GM18861 (cell line): ENCODE measurements at regions not wholly inside any gene's neighbourhood (a gene's known extent, or its start where the extent isn't known, plus 50 kb on each side); places are given as distances from the start of the nearest gene placed in this dataset.
A peak's percentile ranks its signal among the peaks of the same experiment; 100 is the strongest.

Experiments used
- ATAC-seq: cut with Tn5 transposase; IDR thresholded peaks from one replicate; pipeline ENCODE4 v1.9.1; 2021; ENCODE audit not compliant: unreplicated experiment

- ATAC-seq = no peak
Observed at GRCh38 chrX:87727620-87728019, 210.0 kb downstream of the KLHL4 start.

- no peak for ATAC-seq
Observed at GRCh38 chrX:87728024-87728423, 210.4 kb downstream of the KLHL4 start.

- ATAC-seq = no peak
Observed at GRCh38 chrX:87728459-87728858, 210.9 kb downstream of the KLHL4 start.

GRCh38 chrX:87732133-87732532, 214.5 kb downstream of the KLHL4 start:
- ATAC-seq = no peak

- ATAC-seq = no peak
Observed at GRCh38 chrX:87736576-87736975, 219.0 kb downstream of the KLHL4 start.

GRCh38 chrX:87744391-87744790, 226.8 kb downstream of the KLHL4 start:
- ATAC-seq = no peak

- ATAC-seq = no peak
Observed at GRCh38 chrX:87755493-87755892, 237.9 kb downstream of the KLHL4 start.

- no peak for ATAC-seq
Observed at GRCh38 chrX:87788976-87789375, 271.4 kb downstream of the KLHL4 start.

GRCh38 chrX:87798039-87798438, 280.4 kb downstream of the KLHL4 start:
- no peak for ATAC-seq

GRCh38 chrX:87805829-87806490, 288.4 kb downstream of the KLHL4 start:
- no peak for ATAC-seq

- no peak for ATAC-seq
Observed at GRCh38 chrX:87808576-87809243, 291.1 kb downstream of the KLHL4 start.

- no peak for ATAC-seq
Observed at GRCh38 chrX:87813566-87813965, 296.0 kb downstream of the KLHL4 start.

GRCh38 chrX:87846956-87847355, 329.4 kb downstream of the KLHL4 start:
- ATAC-seq = no peak

GRCh38 chrX:87873347-87873941, 355.8 kb downstream of the KLHL4 start:
- peak; percentile 57 for ATAC-seq

- no peak for ATAC-seq
Observed at GRCh38 chrX:87874043-87874442, 356.4 kb downstream of the KLHL4 start.

- ATAC-seq = no peak
Observed at GRCh38 chrX:87878926-87879325, 361.3 kb downstream of the KLHL4 start.

GRCh38 chrX:87890437-87890836, 372.8 kb downstream of the KLHL4 start:
- ATAC-seq = no peak

- no peak for ATAC-seq
Observed at GRCh38 chrX:87895421-87895820, 377.8 kb downstream of the KLHL4 start.

GRCh38 chrX:87896057-87896456, 378.5 kb downstream of the KLHL4 start:
- no peak for ATAC-seq

- peak; percentile 81 for ATAC-seq
Observed at GRCh38 chrX:87900320-87900908, 382.8 kb downstream of the KLHL4 start.

GRCh38 chrX:87901060-87901459, 383.5 kb downstream of the KLHL4 start:
- no peak for ATAC-seq

GRCh38 chrX:87914726-87915125, 397.1 kb downstream of the KLHL4 start:
- no peak for ATAC-seq
